HEK293 (cell line): ENCODE measurements at regions not wholly inside any gene's neighbourhood (a gene's known extent, or its start where the extent isn't known, plus 50 kb on each side); places are given as distances from the start of the nearest gene placed in this dataset.

Experiments used
- HOXD13 ChIP-seq: sonication (generic); formaldehyde crosslinking; IDR thresholded peaks from 2 replicates; pipeline ENCODE4 v1.8.0; 2022; ENCODE audit warnings: missing genetic modification reagents, borderline replicate concordance
- PRDM1 ChIP-seq: fragments of 450-650 bp; formaldehyde crosslinking; IDR thresholded peaks from 2 replicates; pipeline ENCODE4; 2016; ENCODE audit warnings: missing biosample characterization, missing genetic modification characterization
- REPIN1 ChIP-seq: fragments of 450-650 bp; formaldehyde crosslinking; IDR thresholded peaks from 2 replicates; pipeline ENCODE4 v1.5.1; 2017; ENCODE audit warnings: missing biosample characterization, missing genetic modification characterization, low read depth
- TCF7L2 ChIP-seq: IDR thresholded peaks from 2 replicates; pipeline ENCODE4 v1.6.1; 2011; ENCODE audit warnings: low read depth, mild to moderate bottlenecking, inconsistent platforms, low read length, moderate library complexity, borderline replicate concordance
- YY1 ChIP-seq: fragments of 450-650 bp; formaldehyde crosslinking; IDR thresholded peaks from 2 replicates; pipeline ENCODE4 v1.5.1; 2018; ENCODE audit warnings: missing biosample characterization, missing genetic modification characterization
- ZBTB20 ChIP-seq: fragments of 450-650 bp; formaldehyde crosslinking; IDR thresholded peaks from 2 replicates; pipeline ENCODE4 v1.5.1; 2016; ENCODE audit warnings: missing biosample characterization, missing genetic modification characterization
- ZNF169 ChIP-seq: fragments of 450-650 bp; formaldehyde crosslinking; IDR thresholded peaks from 2 replicates; pipeline ENCODE4 v1.5.1; 2016; ENCODE audit warnings: missing biosample characterization, missing genetic modification characterization
- ZNF2 ChIP-seq: fragments of 450-650 bp; formaldehyde crosslinking; IDR thresholded peaks from 2 replicates; pipeline ENCODE4 v1.5.1; 2016; ENCODE audit warnings: missing biosample characterization, missing genetic modification characterization
- ZNF292 ChIP-seq: fragments of 450-650 bp; formaldehyde crosslinking; IDR thresholded peaks from 2 replicates; pipeline ENCODE4 v1.5.1; 2016; ENCODE audit warnings: low read depth, missing biosample characterization, missing genetic modification characterization, borderline replicate concordance
- ZNF585B ChIP-seq: fragments of 450-650 bp; formaldehyde crosslinking; IDR thresholded peaks from 2 replicates; pipeline ENCODE4 v1.5.1; 2016; ENCODE audit warnings: missing biosample characterization, missing genetic modification characterization
- ZSCAN5A ChIP-seq: fragments of 450-650 bp; formaldehyde crosslinking; IDR thresholded peaks from 2 replicates; pipeline ENCODE4 v1.5.1; 2016; ENCODE audit warnings: missing biosample characterization, missing genetic modification characterization
- ZXDB ChIP-seq: fragments of 450-650 bp; formaldehyde crosslinking; IDR thresholded peaks from 2 replicates; pipeline ENCODE4 v1.5.1; 2016; ENCODE audit warnings: missing biosample characterization, missing genetic modification characterization
- TF ChIP-seq, protein P1 (sequence below): fragments of 450-650 bp; formaldehyde crosslinking; IDR thresholded peaks from 2 replicates; pipeline ENCODE4 v1.5.1; 2016; ENCODE audit warnings: missing biosample characterization, missing genetic modification characterization
- TF ChIP-seq, protein P2 (sequence below): fragments of 450-650 bp; formaldehyde crosslinking; IDR thresholded peaks from 2 replicates; pipeline ENCODE4; 2016; ENCODE audit warnings: missing biosample characterization, missing genetic modification characterization

DNA sequence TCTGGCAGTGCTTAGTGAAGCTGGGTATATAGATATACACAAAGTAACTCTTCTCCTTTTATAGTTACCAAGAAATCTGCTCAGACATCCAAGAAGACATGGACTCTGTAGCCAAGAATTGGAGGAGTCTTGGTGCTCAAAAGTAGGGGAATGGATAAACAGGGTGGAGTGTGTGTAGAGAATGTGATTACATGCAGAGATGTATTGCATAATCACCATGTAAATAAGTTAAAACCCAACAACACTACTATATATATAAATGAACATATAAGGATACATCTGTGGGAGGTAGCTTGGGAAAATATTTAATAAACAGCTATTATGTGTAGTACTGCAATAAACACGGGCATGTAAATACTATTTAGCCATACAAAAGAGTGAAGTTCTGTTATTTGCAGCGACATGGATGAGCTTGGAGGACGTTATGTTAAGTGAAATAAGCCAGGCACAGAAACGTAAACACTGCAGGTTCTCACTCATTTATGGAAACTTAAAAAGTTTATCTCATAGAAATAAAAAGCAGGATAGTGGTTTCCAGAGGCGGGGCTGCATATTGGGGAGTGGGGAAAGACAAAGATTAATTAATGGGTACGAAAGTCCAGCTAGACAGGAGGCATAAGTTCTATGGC, 207.5 kb downstream of the TENT4A start:
- TF ChIP-seq, protein P1, sequence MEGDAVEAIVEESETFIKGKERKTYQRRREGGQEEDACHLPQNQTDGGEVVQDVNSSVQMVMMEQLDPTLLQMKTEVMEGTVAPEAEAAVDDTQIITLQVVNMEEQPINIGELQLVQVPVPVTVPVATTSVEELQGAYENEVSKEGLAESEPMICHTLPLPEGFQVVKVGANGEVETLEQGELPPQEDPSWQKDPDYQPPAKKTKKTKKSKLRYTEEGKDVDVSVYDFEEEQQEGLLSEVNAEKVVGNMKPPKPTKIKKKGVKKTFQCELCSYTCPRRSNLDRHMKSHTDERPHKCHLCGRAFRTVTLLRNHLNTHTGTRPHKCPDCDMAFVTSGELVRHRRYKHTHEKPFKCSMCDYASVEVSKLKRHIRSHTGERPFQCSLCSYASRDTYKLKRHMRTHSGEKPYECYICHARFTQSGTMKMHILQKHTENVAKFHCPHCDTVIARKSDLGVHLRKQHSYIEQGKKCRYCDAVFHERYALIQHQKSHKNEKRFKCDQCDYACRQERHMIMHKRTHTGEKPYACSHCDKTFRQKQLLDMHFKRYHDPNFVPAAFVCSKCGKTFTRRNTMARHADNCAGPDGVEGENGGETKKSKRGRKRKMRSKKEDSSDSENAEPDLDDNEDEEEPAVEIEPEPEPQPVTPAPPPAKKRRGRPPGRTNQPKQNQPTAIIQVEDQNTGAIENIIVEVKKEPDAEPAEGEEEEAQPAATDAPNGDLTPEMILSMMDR (tag by site-specific recombination): no peak
- TF ChIP-seq ZNF169 (tag by site-specific recombination): no peak
- TF ChIP-seq ZNF585B (tag by site-specific recombination): no peak
- no peak for TF ChIP-seq ZBTB20 (tag by site-specific recombination)
- no peak for TF ChIP-seq HOXD13
- no peak for TF ChIP-seq ZSCAN5A
- TF ChIP-seq PRDM1 (tag by site-specific recombination): no peak
- TF ChIP-seq ZXDB: no peak
- no peak for TF ChIP-seq REPIN1 (tag by site-specific recombination)
- no peak for TF ChIP-seq TCF7L2
- no peak for TF ChIP-seq ZNF2 (tag by site-specific recombination)
- TF ChIP-seq ZNF292 (tag by site-specific recombination): no peak
- TF ChIP-seq YY1 (tag by site-specific recombination): no peak
- TF ChIP-seq, protein P2, sequence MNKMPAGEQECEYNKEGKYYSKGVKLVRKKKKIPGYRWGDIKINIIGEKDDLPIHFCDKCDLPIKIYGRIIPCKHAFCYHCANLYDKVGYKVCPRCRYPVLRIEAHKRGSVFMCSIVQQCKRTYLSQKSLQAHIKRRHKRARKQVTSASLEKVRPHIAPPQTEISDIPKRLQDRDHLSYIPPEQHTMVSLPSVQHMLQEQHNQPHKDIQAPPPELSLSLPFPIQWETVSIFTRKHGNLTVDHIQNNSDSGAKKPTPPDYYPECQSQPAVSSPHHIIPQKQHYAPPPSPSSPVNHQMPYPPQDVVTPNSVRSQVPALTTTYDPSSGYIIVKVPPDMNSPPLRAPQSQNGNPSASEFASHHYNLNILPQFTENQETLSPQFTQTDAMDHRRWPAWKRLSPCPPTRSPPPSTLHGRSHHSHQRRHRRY (tag by site-specific recombination): no peak
